ENCODE measurements at regions not wholly inside any gene's neighbourhood (a gene's known extent, or its start where the extent isn't known, plus 50 kb on each side); places are given as distances from the start of the nearest gene placed in this dataset.

DNA sequence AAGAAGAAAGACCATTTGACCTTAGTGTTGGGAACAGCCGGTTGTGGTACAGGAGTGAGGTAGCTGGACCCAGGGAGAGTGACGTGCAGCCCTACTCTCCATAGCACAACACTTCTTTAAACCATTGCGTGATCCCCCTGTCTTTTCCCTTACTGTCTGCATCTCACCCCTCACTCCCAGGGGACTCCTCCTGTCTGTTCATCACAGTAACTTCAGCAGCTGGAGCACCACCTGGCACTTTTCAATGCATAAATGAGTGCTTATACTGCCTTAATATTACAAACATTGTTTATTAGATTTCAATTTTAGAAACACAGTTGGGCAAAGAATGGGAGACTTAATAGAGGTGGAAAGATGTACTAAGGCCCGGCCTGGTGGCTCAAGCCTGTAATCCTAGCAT, 285.5 kb downstream of the UQCRFS1 start:
- Histone ChIP-seq H3K27ac (replicated peaks) (no peak overlapping the region), H3K4me3 (replicated peaks; ENCODE audit: insufficient read depth, low read length) (no peak overlapping the region), H3K27me3 (ENCODE audit: insufficient read depth, poor library complexity, severe bottlenecking) (no peaks in the 10 kb centered on the region)
- no peak for TF ChIP-seq SPI1 (IDR thresholded peaks at IDR 0.05; ENCODE audit: borderline replicate concordance, low read depth)
- no peak for TF ChIP-seq POLR2AphosphoS5 (IDR thresholded peaks at IDR 0.05; ENCODE audit: low read depth)
- TF ChIP-seq, protein P1, sequence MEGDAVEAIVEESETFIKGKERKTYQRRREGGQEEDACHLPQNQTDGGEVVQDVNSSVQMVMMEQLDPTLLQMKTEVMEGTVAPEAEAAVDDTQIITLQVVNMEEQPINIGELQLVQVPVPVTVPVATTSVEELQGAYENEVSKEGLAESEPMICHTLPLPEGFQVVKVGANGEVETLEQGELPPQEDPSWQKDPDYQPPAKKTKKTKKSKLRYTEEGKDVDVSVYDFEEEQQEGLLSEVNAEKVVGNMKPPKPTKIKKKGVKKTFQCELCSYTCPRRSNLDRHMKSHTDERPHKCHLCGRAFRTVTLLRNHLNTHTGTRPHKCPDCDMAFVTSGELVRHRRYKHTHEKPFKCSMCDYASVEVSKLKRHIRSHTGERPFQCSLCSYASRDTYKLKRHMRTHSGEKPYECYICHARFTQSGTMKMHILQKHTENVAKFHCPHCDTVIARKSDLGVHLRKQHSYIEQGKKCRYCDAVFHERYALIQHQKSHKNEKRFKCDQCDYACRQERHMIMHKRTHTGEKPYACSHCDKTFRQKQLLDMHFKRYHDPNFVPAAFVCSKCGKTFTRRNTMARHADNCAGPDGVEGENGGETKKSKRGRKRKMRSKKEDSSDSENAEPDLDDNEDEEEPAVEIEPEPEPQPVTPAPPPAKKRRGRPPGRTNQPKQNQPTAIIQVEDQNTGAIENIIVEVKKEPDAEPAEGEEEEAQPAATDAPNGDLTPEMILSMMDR (IDR thresholded peaks at IDR 0.05; ENCODE audit: insufficient read depth, low read length), result no peak
- no peak for DNase-seq (ENCODE audit: low read depth in 1 of 2, low spot score in 1 of 2)

DNA sequence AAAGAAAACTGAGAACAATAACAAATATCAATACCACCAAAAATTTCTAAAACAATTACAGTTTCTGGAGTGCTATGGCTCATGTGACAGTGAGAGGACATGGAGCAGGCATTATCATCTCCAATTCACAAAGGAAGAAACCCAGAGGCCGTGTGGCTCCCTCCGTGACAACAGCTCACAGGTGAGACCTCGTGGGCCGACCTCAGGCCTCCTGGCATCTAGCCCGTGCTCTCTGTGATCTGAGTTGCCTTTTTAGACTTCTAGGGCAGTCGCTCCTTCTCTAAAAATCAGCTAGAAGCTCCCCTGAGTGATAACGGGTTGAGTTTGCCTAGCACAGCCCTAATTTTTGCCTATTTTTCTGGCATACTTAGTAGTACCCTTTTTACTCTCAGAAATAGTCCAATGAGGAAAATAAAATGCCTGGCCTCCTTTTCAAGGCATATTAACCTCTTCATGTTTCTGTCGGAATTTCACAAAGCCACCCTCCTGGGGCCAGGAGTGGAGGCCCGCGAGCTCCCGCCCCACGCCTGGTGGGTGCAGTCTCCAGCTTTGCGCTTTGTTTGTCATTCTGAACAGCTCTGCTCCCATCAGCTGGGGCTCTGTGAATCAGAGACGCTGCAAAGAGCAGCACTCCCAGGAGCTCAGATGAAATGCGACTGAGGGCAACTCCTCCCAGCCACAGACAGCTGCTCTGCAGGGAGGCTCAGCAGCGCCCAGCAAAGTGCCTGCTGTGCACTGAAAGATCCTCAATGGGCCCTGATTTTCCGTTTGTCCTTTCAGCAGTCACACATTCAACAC, 292.5 kb downstream of the UQCRFS1 start:
- DNase-seq (ENCODE audit: low read depth in 1 of 2, low spot score in 1 of 2), result no peak
- no peak overlapping the region for H3K27ac ChIP-seq (replicated peaks)
- TF ChIP-seq POLR2AphosphoS5 (IDR thresholded peaks at IDR 0.05; ENCODE audit: low read depth) (no peak), GABPA (IDR thresholded peaks at IDR 0.05; ENCODE audit: low read depth) (no peak), SPI1 (IDR thresholded peaks at IDR 0.05; ENCODE audit: borderline replicate concordance, low read depth) (no peak)
- TF ChIP-seq, protein P1 (IDR thresholded peaks at IDR 0.05; ENCODE audit: insufficient read depth, low read length), result no peak
- TF ChIP-seq, protein P2, sequence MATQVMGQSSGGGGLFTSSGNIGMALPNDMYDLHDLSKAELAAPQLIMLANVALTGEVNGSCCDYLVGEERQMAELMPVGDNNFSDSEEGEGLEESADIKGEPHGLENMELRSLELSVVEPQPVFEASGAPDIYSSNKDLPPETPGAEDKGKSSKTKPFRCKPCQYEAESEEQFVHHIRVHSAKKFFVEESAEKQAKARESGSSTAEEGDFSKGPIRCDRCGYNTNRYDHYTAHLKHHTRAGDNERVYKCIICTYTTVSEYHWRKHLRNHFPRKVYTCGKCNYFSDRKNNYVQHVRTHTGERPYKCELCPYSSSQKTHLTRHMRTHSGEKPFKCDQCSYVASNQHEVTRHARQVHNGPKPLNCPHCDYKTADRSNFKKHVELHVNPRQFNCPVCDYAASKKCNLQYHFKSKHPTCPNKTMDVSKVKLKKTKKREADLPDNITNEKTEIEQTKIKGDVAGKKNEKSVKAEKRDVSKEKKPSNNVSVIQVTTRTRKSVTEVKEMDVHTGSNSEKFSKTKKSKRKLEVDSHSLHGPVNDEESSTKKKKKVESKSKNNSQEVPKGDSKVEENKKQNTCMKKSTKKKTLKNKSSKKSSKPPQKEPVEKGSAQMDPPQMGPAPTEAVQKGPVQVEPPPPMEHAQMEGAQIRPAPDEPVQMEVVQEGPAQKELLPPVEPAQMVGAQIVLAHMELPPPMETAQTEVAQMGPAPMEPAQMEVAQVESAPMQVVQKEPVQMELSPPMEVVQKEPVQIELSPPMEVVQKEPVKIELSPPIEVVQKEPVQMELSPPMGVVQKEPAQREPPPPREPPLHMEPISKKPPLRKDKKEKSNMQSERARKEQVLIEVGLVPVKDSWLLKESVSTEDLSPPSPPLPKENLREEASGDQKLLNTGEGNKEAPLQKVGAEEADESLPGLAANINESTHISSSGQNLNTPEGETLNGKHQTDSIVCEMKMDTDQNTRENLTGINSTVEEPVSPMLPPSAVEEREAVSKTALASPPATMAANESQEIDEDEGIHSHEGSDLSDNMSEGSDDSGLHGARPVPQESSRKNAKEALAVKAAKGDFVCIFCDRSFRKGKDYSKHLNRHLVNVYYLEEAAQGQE (IDR thresholded peaks at IDR 0.05; ENCODE audit: insufficient replicate concordance, low read depth), result no peak
- no peak overlapping the region for H3K4me3 ChIP-seq (replicated peaks; ENCODE audit: insufficient read depth, low read length)
- H3K27me3 ChIP-seq (ENCODE audit: insufficient read depth, poor library complexity, severe bottlenecking), result peaks cover 7% of the 10 kb centered on the region

DNA sequence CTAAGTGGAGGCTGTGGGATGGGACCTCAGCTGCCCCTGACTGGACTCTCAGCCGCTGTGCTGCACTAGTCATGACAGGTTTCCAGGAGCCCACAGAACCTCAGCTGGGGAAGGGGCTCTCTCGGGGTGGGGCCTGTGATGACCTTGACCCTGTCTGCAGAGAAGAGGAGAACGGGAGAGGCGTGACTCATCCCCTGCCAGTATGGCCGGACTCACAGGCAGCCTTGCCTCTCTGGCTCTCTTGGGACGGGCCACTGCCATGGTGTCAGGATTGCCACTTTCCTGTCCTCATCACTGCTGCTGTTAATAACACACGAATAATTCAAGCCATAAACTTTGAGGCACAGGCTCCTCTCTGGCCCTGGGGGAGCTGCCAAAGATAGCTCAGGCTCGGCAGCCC, 295.3 kb downstream of the UQCRFS1 start:
- Histone ChIP-seq H3K27ac (replicated peaks) (no peak overlapping the region), H3K4me3 (replicated peaks; ENCODE audit: insufficient read depth, low read length) (no peak overlapping the region), H3K27me3 (ENCODE audit: insufficient read depth, poor library complexity, severe bottlenecking) (peaks cover 7% of the 10 kb centered on the region)
- TF ChIP-seq, protein P2 (IDR thresholded peaks at IDR 0.05; ENCODE audit: insufficient replicate concordance, low read depth), result no peak
- TF ChIP-seq, protein P1 (IDR thresholded peaks at IDR 0.05; ENCODE audit: insufficient read depth, low read length), result no peak
- TF ChIP-seq SPI1 (IDR thresholded peaks at IDR 0.05; ENCODE audit: borderline replicate concordance, low read depth), result no peak
- TF ChIP-seq POLR2AphosphoS5 (IDR thresholded peaks at IDR 0.05; ENCODE audit: low read depth), result no peak
- TF ChIP-seq GABPA (IDR thresholded peaks at IDR 0.05; ENCODE audit: low read depth), result no peak
- DNase-seq (ENCODE audit: low read depth in 1 of 2, low spot score in 1 of 2), result no peak
